ENCODE measurements at regions not wholly inside any gene's neighbourhood (a gene's known extent, or its start where the extent isn't known, plus 50 kb on each side); places are given as distances from the start of the nearest gene placed in this dataset.

DNA sequence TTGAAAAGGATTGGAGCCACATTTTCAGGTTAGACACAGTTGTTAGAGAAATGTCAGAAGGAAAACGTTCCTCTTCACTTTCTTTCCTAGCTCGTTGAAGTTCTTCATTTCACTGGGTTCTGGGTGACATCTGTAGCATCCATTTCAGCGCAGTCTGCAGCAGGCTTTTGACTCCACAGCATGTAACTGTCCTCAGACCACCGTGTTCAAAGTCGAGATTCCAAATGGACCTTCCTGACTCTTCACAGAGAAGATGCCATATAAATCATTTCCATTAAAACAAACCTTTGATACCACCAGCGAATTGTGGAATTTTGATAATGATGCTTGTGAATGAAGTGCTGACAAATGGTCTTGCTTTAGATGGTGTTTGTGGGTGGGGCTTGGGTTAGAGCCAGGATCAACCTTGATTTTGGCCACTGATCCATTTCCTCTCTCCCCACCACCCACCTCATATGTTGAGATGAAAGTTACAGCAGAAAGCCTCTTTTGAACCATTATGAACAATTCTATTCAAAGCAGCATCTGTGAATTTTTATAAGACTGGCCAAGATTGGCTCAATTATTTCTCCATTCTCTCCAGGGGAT lies 185.3 kb upstream of the PREP start:
- H3K4me3 ChIP-seq: no peak overlapping the region
- intact Hi-C loops (cut with DNase I): no loop called here
- H3K9me3 ChIP-seq: no peaks in the 10 kb centered on the region
- H3K27me3 ChIP-seq (ENCODE audit: low read depth): no peaks in the 10 kb centered on the region
- H3K27ac ChIP-seq: no peak overlapping the region
- peaks cover 4% of the 10 kb centered on the region for H3K4me1 ChIP-seq
- H3K36me3 ChIP-seq: no peaks in the 10 kb centered on the region
- ATAC-seq (no peak), DNase-seq (no peak)
- TF ChIP-seq, protein P1, sequence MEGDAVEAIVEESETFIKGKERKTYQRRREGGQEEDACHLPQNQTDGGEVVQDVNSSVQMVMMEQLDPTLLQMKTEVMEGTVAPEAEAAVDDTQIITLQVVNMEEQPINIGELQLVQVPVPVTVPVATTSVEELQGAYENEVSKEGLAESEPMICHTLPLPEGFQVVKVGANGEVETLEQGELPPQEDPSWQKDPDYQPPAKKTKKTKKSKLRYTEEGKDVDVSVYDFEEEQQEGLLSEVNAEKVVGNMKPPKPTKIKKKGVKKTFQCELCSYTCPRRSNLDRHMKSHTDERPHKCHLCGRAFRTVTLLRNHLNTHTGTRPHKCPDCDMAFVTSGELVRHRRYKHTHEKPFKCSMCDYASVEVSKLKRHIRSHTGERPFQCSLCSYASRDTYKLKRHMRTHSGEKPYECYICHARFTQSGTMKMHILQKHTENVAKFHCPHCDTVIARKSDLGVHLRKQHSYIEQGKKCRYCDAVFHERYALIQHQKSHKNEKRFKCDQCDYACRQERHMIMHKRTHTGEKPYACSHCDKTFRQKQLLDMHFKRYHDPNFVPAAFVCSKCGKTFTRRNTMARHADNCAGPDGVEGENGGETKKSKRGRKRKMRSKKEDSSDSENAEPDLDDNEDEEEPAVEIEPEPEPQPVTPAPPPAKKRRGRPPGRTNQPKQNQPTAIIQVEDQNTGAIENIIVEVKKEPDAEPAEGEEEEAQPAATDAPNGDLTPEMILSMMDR (IDR thresholded peaks at IDR 0.05): no peak

DNA sequence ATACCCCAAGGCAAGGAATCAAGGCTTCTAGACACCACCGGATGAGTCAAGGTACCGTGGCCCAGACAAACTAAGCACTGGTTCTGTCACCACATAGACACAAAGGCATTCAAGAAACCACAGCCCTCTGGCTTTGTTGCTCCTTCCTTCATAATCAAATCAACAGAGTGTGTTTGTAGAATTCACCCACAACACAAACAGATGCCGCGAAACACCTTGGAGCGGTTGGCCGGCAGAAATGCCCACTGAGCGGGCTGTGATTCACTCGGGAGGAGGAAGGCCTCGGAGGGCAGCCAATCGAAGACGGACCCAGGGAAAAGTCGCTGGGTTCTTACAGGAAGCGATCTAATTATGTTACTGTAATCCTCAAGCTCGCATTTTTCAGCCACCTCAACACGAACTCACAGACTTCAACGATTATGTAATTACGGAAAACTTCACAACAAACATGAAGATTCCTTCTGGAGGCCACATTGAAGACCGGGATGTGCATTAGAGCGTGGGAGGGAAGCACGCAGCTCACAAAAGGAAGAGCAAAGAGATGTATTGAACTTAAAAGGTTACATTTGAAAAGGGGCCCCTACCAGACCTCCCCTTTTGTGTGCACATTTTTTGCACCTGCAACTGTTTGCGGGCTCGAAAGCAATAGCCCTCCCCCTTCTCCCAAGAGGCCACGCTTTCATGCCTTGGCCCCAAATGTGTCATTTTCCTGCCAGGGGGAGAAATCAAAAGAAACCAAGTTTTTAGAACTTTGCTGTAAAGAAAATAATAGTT lies 184.7 kb upstream of the PREP start:
- ATAC-seq (no peak), DNase-seq (no peak)
- intact Hi-C loops (cut with DNase I): no loop called here
- Histone ChIP-seq H3K4me3 (no peak overlapping the region), H3K27ac (no peak overlapping the region), H3K27me3 (ENCODE audit: low read depth) (no peaks in the 10 kb centered on the region), H3K9me3 (no peaks in the 10 kb centered on the region), H3K4me1 (no peaks in the 10 kb centered on the region), H3K36me3 (no peaks in the 10 kb centered on the region)
- TF ChIP-seq, protein P1 (IDR thresholded peaks at IDR 0.05): no peak

DNA sequence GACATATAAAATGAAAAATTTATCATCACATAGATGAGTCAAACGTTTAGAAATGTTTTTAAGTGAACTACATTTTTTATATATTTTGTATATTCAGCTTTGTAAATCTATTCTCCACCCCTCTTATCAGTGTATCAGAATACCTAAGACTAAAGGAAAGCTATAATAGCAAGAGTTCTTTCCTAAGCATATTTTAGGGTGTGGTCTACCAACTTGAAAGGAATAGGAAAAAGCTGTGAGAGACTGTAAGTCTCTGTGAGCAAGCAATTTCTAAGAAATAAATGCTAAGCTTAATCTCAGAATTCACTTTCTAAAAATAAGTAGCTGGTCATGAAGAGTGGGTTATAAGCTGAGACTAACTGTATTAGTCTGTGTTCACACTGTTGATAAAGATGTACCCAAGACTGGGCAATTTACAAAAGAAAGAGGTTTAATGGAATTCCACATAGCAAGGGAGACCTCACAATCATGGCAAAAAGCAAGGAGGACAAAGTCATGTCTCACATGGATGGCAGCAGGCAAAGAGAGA lies 175.4 kb upstream of the PREP start:
- DNase-seq: no peak
- ATAC-seq: no peak
- no peaks in the 10 kb centered on the region for H3K4me1 ChIP-seq
- no peaks in the 10 kb centered on the region for H3K27me3 ChIP-seq (ENCODE audit: low read depth)
- H3K27ac ChIP-seq: no peak overlapping the region
- intact Hi-C loops (cut with DNase I): no loop called here
- no peaks in the 10 kb centered on the region for H3K36me3 ChIP-seq
- H3K4me3 ChIP-seq: no peak overlapping the region
- no peaks in the 10 kb centered on the region for H3K9me3 ChIP-seq
- TF ChIP-seq, protein P1 (IDR thresholded peaks at IDR 0.05): no peak

DNA sequence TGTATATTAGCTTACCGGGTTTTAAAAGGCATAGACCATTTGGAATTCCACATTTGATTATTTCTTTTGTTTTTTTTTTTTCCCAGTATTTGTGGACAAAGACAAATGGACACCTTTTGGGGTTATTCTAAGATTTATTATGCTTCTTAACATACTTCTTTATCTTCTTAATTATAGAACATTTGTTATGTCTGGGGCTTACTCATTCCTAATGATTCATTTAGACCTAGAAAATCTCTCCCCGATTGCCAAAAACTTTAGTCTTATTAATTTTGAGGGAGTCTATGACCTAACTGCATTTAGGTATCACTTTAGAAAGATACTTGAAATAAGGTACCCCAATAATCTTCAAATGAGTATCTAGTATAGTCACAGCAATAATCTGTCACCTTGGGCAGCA lies 170.7 kb upstream of the PREP start:
- ATAC-seq: no peak
- Histone ChIP-seq H3K27ac (no peak overlapping the region), H3K4me1 (no peaks in the 10 kb centered on the region), H3K27me3 (ENCODE audit: low read depth) (no peaks in the 10 kb centered on the region), H3K36me3 (no peaks in the 10 kb centered on the region), H3K9me3 (no peaks in the 10 kb centered on the region), H3K4me3 (no peak overlapping the region)
- TF ChIP-seq, protein P1 (IDR thresholded peaks at IDR 0.05): no peak
- DNase-seq: no peak
- intact Hi-C loops (cut with DNase I): no loop called here

DNA sequence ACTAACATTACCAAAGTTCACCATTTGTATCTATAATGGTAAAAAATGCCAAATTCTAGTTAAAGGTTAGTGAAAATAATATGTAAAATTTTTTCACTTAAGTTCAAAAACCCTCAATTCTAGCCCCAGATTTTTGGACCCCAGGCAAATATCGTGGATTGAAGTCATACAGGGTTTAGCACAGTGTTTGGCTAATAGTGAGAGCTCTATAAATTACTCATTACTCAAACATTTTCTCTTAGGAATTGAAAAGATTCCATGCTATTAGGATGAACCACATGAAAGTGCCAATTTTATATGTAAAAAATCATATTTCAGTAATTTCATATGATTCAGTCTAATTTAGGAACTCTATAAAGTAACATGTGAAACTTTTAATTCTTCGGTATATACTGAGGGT lies 170.3 kb upstream of the PREP start:
- DNase-seq (no peak), ATAC-seq (no peak)
- TF ChIP-seq, protein P1 (IDR thresholded peaks at IDR 0.05): no peak
- Histone ChIP-seq H3K4me3 (no peak overlapping the region), H3K9me3 (no peaks in the 10 kb centered on the region), H3K27me3 (ENCODE audit: low read depth) (no peaks in the 10 kb centered on the region), H3K36me3 (no peaks in the 10 kb centered on the region), H3K4me1 (no peaks in the 10 kb centered on the region), H3K27ac (no peak overlapping the region)
- intact Hi-C loops (cut with DNase I): no loop called here

All from lower lobe of right lung (tissue), 2 donors.